Lower leg skin (tissue), 3 donors: ENCODE measurements at regions not wholly inside any gene's neighbourhood (a gene's known extent, or its start where the extent isn't known, plus 50 kb on each side); places are given as distances from the start of the nearest gene placed in this dataset.

Experiments used
- POLR2A ChIP-seq, 2 donors: fragments of 450-650 bp; IDR thresholded peaks; one replicate each; pipeline ENCODE4 v1.6.1; 2016 to 2017; ENCODE audit warnings: antibody characterized with exemption in 2 of 2, mild to moderate bottlenecking in 1 of 2, moderate library complexity in 1 of 2
- TF ChIP-seq, protein P1 (sequence below), 3 donors: fragments of 450-650 bp; IDR thresholded peaks; one replicate each; pipeline ENCODE4 v1.5.1; 2016; ENCODE audit warnings: antibody characterized with exemption in 3 of 3, mild to moderate bottlenecking in 3 of 3, moderate library complexity in 2 of 3

DNA sequence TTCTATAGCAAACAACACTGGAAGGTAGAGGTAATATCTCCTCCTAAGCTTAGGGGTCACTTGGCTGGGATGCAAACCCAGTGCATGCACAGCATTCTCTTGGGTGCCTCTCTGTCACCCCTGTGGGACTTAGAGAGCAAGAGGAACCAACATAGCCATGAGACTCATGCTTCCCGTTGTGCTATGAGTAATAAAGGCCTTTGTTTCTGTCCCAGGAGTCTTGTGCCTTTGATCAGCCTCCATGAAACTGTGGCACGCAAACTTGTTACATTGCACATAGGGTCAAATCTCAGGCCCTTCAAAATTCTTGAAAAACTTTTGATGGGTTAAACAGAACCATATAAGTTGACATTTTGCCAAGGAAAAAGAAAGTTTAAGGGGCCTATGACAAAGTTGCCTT, 272.8 kb downstream of the TAF11L14 start:
- TF ChIP-seq, protein P1, sequence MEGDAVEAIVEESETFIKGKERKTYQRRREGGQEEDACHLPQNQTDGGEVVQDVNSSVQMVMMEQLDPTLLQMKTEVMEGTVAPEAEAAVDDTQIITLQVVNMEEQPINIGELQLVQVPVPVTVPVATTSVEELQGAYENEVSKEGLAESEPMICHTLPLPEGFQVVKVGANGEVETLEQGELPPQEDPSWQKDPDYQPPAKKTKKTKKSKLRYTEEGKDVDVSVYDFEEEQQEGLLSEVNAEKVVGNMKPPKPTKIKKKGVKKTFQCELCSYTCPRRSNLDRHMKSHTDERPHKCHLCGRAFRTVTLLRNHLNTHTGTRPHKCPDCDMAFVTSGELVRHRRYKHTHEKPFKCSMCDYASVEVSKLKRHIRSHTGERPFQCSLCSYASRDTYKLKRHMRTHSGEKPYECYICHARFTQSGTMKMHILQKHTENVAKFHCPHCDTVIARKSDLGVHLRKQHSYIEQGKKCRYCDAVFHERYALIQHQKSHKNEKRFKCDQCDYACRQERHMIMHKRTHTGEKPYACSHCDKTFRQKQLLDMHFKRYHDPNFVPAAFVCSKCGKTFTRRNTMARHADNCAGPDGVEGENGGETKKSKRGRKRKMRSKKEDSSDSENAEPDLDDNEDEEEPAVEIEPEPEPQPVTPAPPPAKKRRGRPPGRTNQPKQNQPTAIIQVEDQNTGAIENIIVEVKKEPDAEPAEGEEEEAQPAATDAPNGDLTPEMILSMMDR (IDR thresholded peaks at IDR 0.05) = no peak
- no peak for TF ChIP-seq POLR2A (IDR thresholded peaks at IDR 0.05)
